Loucy (cell line): ENCODE measurements at regions not wholly inside any gene's neighbourhood (a gene's known extent, or its start where the extent isn't known, plus 50 kb on each side); places are given as distances from the start of the nearest gene placed in this dataset.

Experiments used
- EZH2phosphoT487 ChIP-seq: fragments of 200-600 bp; IDR thresholded peaks from 2 replicates; pipeline ENCODE4 v1.6.1; 2018; ENCODE audit warnings: antibody characterized with exemption, mild to moderate bottlenecking, moderate library complexity, borderline replicate concordance
- TF ChIP-seq, protein P1 (sequence below): fragments of 200-600 bp; sonication (generic); conservative IDR thresholded peaks from 2 replicates; pipeline ENCODE4 v1.5.1; 2014; ENCODE audit warnings: mild to moderate bottlenecking, antibody characterized with exemption, low read length

DNA sequence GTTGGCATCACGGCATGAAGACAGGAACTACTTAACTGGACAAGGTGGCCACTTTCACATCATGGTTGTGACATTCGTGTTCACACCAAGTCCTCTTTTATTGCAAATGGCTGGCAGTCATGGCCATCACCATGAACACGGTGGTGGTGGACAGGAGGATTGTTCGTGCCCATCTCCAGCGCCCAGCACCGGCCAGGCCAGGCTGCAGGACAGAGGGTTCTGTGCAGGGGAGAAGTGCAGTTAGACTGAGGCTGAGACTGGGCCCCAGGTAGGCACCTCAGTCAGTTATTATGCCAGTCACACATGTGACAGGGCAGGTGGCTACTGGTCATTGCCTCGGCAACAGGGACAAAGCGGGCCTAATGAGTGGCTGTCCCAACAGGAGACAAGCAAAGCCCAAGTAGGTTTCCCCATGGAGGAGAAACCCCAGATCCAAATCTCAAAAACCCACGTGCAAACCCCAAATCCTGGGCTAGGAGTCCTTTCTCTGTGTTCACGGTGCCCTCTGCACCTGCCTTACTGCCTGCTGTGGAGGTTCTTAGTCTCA, 468.1 kb upstream of the MYT1L start:
- TF ChIP-seq, protein P1, sequence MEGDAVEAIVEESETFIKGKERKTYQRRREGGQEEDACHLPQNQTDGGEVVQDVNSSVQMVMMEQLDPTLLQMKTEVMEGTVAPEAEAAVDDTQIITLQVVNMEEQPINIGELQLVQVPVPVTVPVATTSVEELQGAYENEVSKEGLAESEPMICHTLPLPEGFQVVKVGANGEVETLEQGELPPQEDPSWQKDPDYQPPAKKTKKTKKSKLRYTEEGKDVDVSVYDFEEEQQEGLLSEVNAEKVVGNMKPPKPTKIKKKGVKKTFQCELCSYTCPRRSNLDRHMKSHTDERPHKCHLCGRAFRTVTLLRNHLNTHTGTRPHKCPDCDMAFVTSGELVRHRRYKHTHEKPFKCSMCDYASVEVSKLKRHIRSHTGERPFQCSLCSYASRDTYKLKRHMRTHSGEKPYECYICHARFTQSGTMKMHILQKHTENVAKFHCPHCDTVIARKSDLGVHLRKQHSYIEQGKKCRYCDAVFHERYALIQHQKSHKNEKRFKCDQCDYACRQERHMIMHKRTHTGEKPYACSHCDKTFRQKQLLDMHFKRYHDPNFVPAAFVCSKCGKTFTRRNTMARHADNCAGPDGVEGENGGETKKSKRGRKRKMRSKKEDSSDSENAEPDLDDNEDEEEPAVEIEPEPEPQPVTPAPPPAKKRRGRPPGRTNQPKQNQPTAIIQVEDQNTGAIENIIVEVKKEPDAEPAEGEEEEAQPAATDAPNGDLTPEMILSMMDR, result no peak
- TF ChIP-seq EZH2phosphoT487, result no peak
